NCI-H82 treated with DMSO at 0.1 percent for 48 hours (cell line): ENCODE measurements at regions not wholly inside any gene's neighbourhood (a gene's known extent, or its start where the extent isn't known, plus 50 kb on each side); places are given as distances from the start of the nearest gene placed in this dataset.
"Not testable (repeated sequence)": the region's sequence is repeated elsewhere in the genome, so short reads cannot be mapped to it uniquely, and the experiment has no call there.

Experiments used
- DNase-seq: peaks from one replicate; lab custom pipeline; 2025; ENCODE audit not compliant: unreplicated experiment; lab: John Stamatoyannopoulos, UW

GRCh38 chr5:29218138-29218537, 1975.3 kb upstream of the CDH6 start:
- no peak for DNase-seq

- DNase-seq = no peak
These were observed 1978.6 kb upstream of the CDH6 start for GRCh38 chr5:29214839-29215238.

- no peak for DNase-seq
These were observed 1980.0 kb upstream of the CDH6 start for GRCh38 chr5:29213475-29213874.

GRCh38 chr5:29208024-29208423, 1985.5 kb upstream of the CDH6 start:
- no peak for DNase-seq

GRCh38 chr5:29203049-29203448, 1990.4 kb upstream of the CDH6 start:
- DNase-seq = no peak

GRCh38 chr5:29197631-29198454, 1995.6 kb upstream of the CDH6 start:
- DNase-seq = no peak

- no peak for DNase-seq
These were observed 1999.5 kb upstream of the CDH6 start for GRCh38 chr5:29193972-29194371.

- not testable (repeated sequence) for DNase-seq
These were observed 2002.0 kb upstream of the CDH6 start for GRCh38 chr5:29191269-29192048.

GRCh38 chr5:29190398-29190797, 2003.1 kb upstream of the CDH6 start:
- DNase-seq = not testable (repeated sequence)

- not testable (repeated sequence) for DNase-seq
These were observed 2007.1 kb upstream of the CDH6 start for GRCh38 chr5:29186380-29186779.

GRCh38 chr5:29185558-29185957, 2007.9 kb upstream of the CDH6 start:
- no peak for DNase-seq

- DNase-seq = no peak
These were observed 2017.7 kb upstream of the CDH6 start for GRCh38 chr5:29175774-29176173.

- no peak for DNase-seq
These were observed 2022.9 kb upstream of the CDH6 start for GRCh38 chr5:29170599-29170998.

GRCh38 chr5:29169886-29170285, 2023.6 kb upstream of the CDH6 start:
- DNase-seq = no peak

GRCh38 chr5:29162297-29162696, 2031.2 kb upstream of the CDH6 start:
- DNase-seq = peak; percentile 66

- peak; percentile 54 for DNase-seq
These were observed 2031.8 kb upstream of the CDH6 start for GRCh38 chr5:29161399-29162291.

GRCh38 chr5:29157975-29158374, 2035.5 kb upstream of the CDH6 start:
- no peak for DNase-seq

GRCh38 chr5:29150840-29151239, 2042.6 kb upstream of the CDH6 start:
- no peak for DNase-seq

GRCh38 chr5:29148581-29148980, 2044.9 kb upstream of the CDH6 start:
- DNase-seq = no peak

- DNase-seq = no peak
These were observed 2045.4 kb upstream of the CDH6 start for GRCh38 chr5:29148073-29148472.

- DNase-seq = no peak
These were observed 2050.2 kb upstream of the CDH6 start for GRCh38 chr5:29143266-29143665.
